Cardiac muscle cell (in vitro differentiated cells and primary cell): ENCODE measurements at regions not wholly inside any gene's neighbourhood (a gene's known extent, or its start where the extent isn't known, plus 50 kb on each side); places are given as distances from the start of the nearest gene placed in this dataset.

Experiments
- DNase-seq, 2 donors: peaks; one replicate each; pipeline versions ENCODE4 v3.0.0 to v3.0.0-alpha.2; 2010 to 2017; ENCODE audit warnings: low read depth in 1 of 2, low spot score in 1 of 2
- H3K27ac ChIP-seq: fragments of 200-600 bp; sonication (generic); 2 replicates; pipeline ENCODE4 v1.5.1; 2016
- H3K27me3 ChIP-seq: fragments of 200-600 bp; sonication (generic); 2 replicates; pipeline ENCODE4 v1.6.0; 2016; ENCODE audit warnings: control low read depth
- H3K36me3 ChIP-seq: fragments of 200-600 bp; sonication (generic); 2 replicates; pipeline ENCODE4 v1.5.1; 2016; ENCODE audit warnings: control low read depth
- H3K4me1 ChIP-seq: fragments of 200-600 bp; sonication (generic); 2 replicates; pipeline ENCODE4 v1.8.1; 2017; ENCODE audit warnings: low read depth, mild to moderate bottlenecking, mixed run types
- H3K4me3 ChIP-seq: fragments of 200-600 bp; sonication (generic); 2 replicates; pipeline ENCODE4 v1.5.1; 2016; ENCODE audit warnings: mild to moderate bottlenecking
- H3K9me3 ChIP-seq: fragments of 200-600 bp; sonication (generic); 2 replicates; pipeline ENCODE4 v1.5.1; 2017; ENCODE audit warnings: low read depth, mild to moderate bottlenecking, control low read depth
- TF ChIP-seq, protein P1 (sequence below): IDR thresholded peaks from 2 replicates; pipeline ENCODE4 v1.5.1; 2012; ENCODE audit warnings: low read depth, mild to moderate bottlenecking, low read length

DNA sequence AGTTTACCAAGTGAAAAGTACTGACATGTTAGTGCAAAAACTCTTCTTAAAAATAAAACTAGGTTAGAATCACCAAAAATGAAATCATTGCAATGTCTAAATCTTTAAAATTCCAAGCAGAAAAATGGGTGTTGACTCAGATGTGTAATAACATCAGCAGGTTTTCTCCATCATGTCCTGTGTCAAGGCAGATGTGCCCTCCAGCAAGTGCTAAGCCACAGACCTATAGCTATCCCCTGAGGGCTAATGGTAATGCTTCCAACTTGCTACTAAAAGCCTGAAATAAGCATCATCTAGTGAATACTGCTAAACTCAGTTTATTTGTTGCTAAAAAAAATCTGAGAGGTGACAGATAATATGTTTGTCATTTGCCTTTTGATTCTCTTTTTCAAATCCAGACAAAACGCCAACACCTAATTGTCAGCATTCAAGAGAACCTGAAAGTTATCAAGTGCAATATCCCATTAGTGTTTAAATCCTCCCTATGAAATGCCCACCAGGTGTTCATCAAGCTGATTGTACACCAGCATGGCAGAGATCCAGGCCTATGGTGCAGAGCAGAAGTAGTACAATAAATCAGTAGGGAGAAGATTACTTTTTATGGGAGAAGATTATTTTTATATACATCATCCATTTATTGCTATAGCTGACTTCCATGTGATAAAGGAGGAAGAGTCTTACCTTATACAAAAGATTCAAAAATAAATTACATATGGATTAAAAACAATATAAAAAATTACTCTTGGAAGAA is 55.1 kb upstream of the SYT9 start:
- Histone ChIP-seq H3K9me3 (no peaks in the 10 kb centered on the region), H3K36me3 (no peaks in the 10 kb centered on the region), H3K4me3 (no peak overlapping the region), H3K27me3 (peaks cover 4% of the 10 kb centered on the region), H3K27ac (no peak overlapping the region), H3K4me1 (no peaks in the 10 kb centered on the region)
- DNase-seq = no peak
- TF ChIP-seq, protein P1, sequence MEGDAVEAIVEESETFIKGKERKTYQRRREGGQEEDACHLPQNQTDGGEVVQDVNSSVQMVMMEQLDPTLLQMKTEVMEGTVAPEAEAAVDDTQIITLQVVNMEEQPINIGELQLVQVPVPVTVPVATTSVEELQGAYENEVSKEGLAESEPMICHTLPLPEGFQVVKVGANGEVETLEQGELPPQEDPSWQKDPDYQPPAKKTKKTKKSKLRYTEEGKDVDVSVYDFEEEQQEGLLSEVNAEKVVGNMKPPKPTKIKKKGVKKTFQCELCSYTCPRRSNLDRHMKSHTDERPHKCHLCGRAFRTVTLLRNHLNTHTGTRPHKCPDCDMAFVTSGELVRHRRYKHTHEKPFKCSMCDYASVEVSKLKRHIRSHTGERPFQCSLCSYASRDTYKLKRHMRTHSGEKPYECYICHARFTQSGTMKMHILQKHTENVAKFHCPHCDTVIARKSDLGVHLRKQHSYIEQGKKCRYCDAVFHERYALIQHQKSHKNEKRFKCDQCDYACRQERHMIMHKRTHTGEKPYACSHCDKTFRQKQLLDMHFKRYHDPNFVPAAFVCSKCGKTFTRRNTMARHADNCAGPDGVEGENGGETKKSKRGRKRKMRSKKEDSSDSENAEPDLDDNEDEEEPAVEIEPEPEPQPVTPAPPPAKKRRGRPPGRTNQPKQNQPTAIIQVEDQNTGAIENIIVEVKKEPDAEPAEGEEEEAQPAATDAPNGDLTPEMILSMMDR = no peak

DNA sequence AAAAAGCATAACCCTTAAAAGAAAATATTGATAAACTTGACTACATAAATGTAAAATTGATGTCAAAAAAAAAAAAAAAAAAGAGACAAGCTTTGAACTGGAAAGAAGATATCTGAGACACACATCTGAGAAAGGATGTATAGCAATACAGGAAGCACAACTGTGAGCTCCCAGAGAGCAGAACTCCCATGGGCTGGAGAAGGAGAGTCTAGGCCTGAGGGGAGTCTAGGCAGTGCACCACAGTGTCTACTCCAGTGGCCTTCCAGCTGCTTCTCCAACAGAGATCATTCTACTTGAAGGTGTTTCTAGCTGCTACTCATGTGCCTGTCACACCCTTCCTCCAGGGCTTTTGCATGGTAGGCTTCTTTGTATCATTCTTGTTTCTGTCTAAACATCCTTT is 54.2 kb upstream of the SYT9 start:
- no peaks in the 10 kb centered on the region for H3K36me3 ChIP-seq
- TF ChIP-seq, protein P1 = no peak

More for the DNA sequence above, 54.2 kb upstream of the SYT9 start:
- Histone ChIP-seq H3K27me3 (peaks cover 4% of the 10 kb centered on the region), H3K27ac (no peak overlapping the region), H3K4me3 (no peak overlapping the region), H3K4me1 (no peaks in the 10 kb centered on the region), H3K9me3 (no peaks in the 10 kb centered on the region)
- no peak for DNase-seq
